Middle frontal gyrus (tissue), 1 donor: ENCODE measurements at regions not wholly inside any gene's neighbourhood (a gene's known extent, or its start where the extent isn't known, plus 50 kb on each side); places are given as distances from the start of the nearest gene placed in this dataset.
A peak's percentile ranks its signal among the peaks of the same experiment; 100 is the strongest.

ENCODE experiments used
- DNase-seq: peaks from one replicate; pipeline ENCODE4 v3.0.0-alpha.2; 2015; ENCODE audit warnings: low spot score; ENCODE audit errors: extremely low spot score

- peak; percentile 16 for DNase-seq
Measured at GRCh38 chr5:152271420-152271819, 133.7 kb downstream of the NMUR2 start.

- DNase-seq: no peak
Measured at GRCh38 chr5:152270096-152270495, 135.0 kb downstream of the NMUR2 start.

GRCh38 chr5:152269533-152269932, 135.5 kb downstream of the NMUR2 start:
- DNase-seq: no peak

- no peak for DNase-seq
Measured at GRCh38 chr5:152264645-152265254, 140.3 kb downstream of the NMUR2 start.

GRCh38 chr5:152262667-152263066, 142.4 kb downstream of the NMUR2 start:
- DNase-seq: no peak

- DNase-seq: no peak
Measured at GRCh38 chr5:152260940-152261339, 144.1 kb downstream of the NMUR2 start.

GRCh38 chr5:152259702-152260101, 145.4 kb downstream of the NMUR2 start:
- no peak for DNase-seq

GRCh38 chr5:152256580-152256979, 148.5 kb downstream of the NMUR2 start:
- no peak for DNase-seq

GRCh38 chr5:152255411-152255810, 149.7 kb downstream of the NMUR2 start:
- no peak for DNase-seq

GRCh38 chr5:152247850-152248385, 157.2 kb downstream of the NMUR2 start:
- no peak for DNase-seq

GRCh38 chr5:152246401-152246800, 158.7 kb downstream of the NMUR2 start:
- DNase-seq: no peak

GRCh38 chr5:152237531-152237930, 167.5 kb downstream of the NMUR2 start:
- no peak for DNase-seq

GRCh38 chr5:152226191-152226590, 178.9 kb downstream of the NMUR2 start:
- no peak for DNase-seq

GRCh38 chr5:152221721-152222629, 183.1 kb downstream of the NMUR2 start:
- DNase-seq: no peak

GRCh38 chr5:152218694-152219093, 186.4 kb downstream of the NMUR2 start:
- DNase-seq: no peak

- DNase-seq: no peak
Measured at GRCh38 chr5:152205804-152206203, 199.3 kb downstream of the NMUR2 start.

- no peak for DNase-seq
Measured at GRCh38 chr5:152202321-152202720, 202.8 kb downstream of the NMUR2 start.

GRCh38 chr5:152193391-152194107, 211.5 kb downstream of the NMUR2 start:
- no peak for DNase-seq

GRCh38 chr5:152188251-152188650, 216.8 kb downstream of the NMUR2 start:
- DNase-seq: no peak

GRCh38 chr5:152187668-152188067, 217.4 kb downstream of the NMUR2 start:
- no peak for DNase-seq

GRCh38 chr5:152185547-152186245, 219.4 kb downstream of the NMUR2 start:
- DNase-seq: no peak
